GM12878 (cell line): ENCODE measurements at regions not wholly inside any gene's neighbourhood (a gene's known extent, or its start where the extent isn't known, plus 50 kb on each side); places are given as distances from the start of the nearest gene placed in this dataset.

Experiments used
- ATAC-seq: fragments of 200-7000 bp; cut with Tn5 transposase; 3 replicates; pipeline ENCODE4 v1.9.1; 2020; ENCODE audit warnings: mild to moderate bottlenecking, moderate library complexity
- BruUV-seq: library from RNA; stranded (reverse); fragments of 400-500 nt; replicated peaks from 2 replicates; lab custom pipeline; 2021; lab: Mats Ljungman, UMichigan
- CTCF ChIA-PET: fragments of 300-600 bp; sonication (Branson Sonifier 250); formaldehyde crosslinking; extraction: SDS; loops from one replicate; lab custom pipeline; 2021; ENCODE audit warnings: inconsistent platforms; lab: Yijun Ruan, JAX
- POLR2A ChIA-PET: fragments of 350-600 bp; formaldehyde crosslinking; extraction: SDS; loops from one replicate; lab custom pipeline; 2021; ENCODE audit warnings: inconsistent platforms; lab: Charles Lee
- RAD21 ChIA-PET: fragments of 300-600 bp; sonication (Branson Sonifier 250); formaldehyde crosslinking; loops from one replicate; lab custom pipeline; 2023; ENCODE audit warnings: antibody characterized with exemption; ENCODE audit not compliant: unreplicated experiment; lab: Charles Lee
- SMC1A ChIA-PET: fragments of 300-600 bp; sonication (Branson Sonifier 250); formaldehyde crosslinking; loops from one replicate; lab custom pipeline; 2023; ENCODE audit not compliant: unreplicated experiment, uncharacterized antibody; lab: Charles Lee
- DNase-seq: peaks from one replicate; pipeline ENCODE4 v3.0.0-alpha.2; 2011; ENCODE audit warnings: low read depth, low spot score
- FAIRE-seq: peaks from 3 replicates; lab custom pipeline; 2011; peaks lifted over from hg19 to GRCh38; lab: Jason Lieb, UNC
- H2AFZ ChIP-seq: 2 replicates; pipeline ENCODE4 v1.6.0; 2011; ENCODE audit warnings: low read depth, low read length, control low read depth; ENCODE audit not compliant: control insufficient read depth
- H3K27ac ChIP-seq: 2 replicates; pipeline ENCODE4 v1.5.1; 2011; ENCODE audit warnings: control low read depth; ENCODE audit not compliant: control insufficient read depth, insufficient read depth
- H3K27me3 ChIP-seq, 2 experiments: replicated peaks in 1 of 2; 2 replicates each; pipeline versions ENCODE4 v1.6.0 to v1.6.1; 2011; ENCODE audit warnings: low read length in 1 of 2; ENCODE audit not compliant: control insufficient read depth in 2 of 2, insufficient read depth in 2 of 2
- H3K36me3 ChIP-seq, 2 experiments: 2 replicates each; pipeline ENCODE4 v1.5.1; 2011; ENCODE audit warnings: low read length in 1 of 2; ENCODE audit not compliant: control insufficient read depth in 2 of 2, insufficient read depth in 2 of 2
- H3K4me1 ChIP-seq: 2 replicates; pipeline ENCODE4 v1.6.1; 2011; ENCODE audit warnings: mild to moderate bottlenecking, low read length, moderate library complexity, mixed read lengths; ENCODE audit not compliant: control insufficient read depth, insufficient read depth
- H3K4me2 ChIP-seq: 2 replicates; pipeline ENCODE4 v1.6.0; 2011; ENCODE audit warnings: control low read depth; ENCODE audit not compliant: control insufficient read depth, insufficient read depth
- H3K4me3 ChIP-seq: fragments of 200-600 bp; sonication (generic); 2 replicates; pipeline ENCODE4 v1.5.1; 2016
- H3K79me2 ChIP-seq: 2 replicates; pipeline ENCODE4 v1.6.0; 2011; ENCODE audit warnings: low read length; ENCODE audit not compliant: control insufficient read depth, insufficient read depth
- H3K9ac ChIP-seq: 2 replicates; pipeline ENCODE4 v1.8.0; 2011; ENCODE audit warnings: low read length, control low read depth, mixed read lengths; ENCODE audit not compliant: control insufficient read depth, insufficient read depth
- H3K9me3 ChIP-seq: replicated peaks from 3 replicates; pipeline ENCODE4 v1.5.1; 2011; ENCODE audit warnings: mild to moderate bottlenecking, low read length; ENCODE audit not compliant: control insufficient read depth, insufficient read depth
- H4K20me1 ChIP-seq: 2 replicates; pipeline ENCODE4 v1.6.0; 2011; ENCODE audit not compliant: control insufficient read depth, insufficient read depth
- BRCA1 ChIP-seq: IDR thresholded peaks from 2 replicates; pipeline ENCODE4 v1.6.1; 2011; ENCODE audit warnings: low read depth, low read length, improper control_type of control experiment
- CTCF ChIP-seq, 3 experiments: IDR thresholded peaks in 2 of 3; conservative IDR thresholded peaks in 1 of 3; 2 replicates each; pipeline ENCODE4 v1.5.1; 2011; ENCODE audit warnings: low read depth in 3 of 3, low read length in 3 of 3, mild to moderate bottlenecking in 3 of 3, control low read depth in 2 of 3, moderate library complexity in 2 of 3, inconsistent platforms in 1 of 3, mixed read lengths in 1 of 3; ENCODE audit not compliant: control insufficient read depth in 2 of 3, insufficient read depth in 1 of 3; ENCODE audit errors: extremely low read depth in 1 of 3
- ELK1 ChIP-seq: IDR thresholded peaks from 2 replicates; pipeline ENCODE4 v1.6.1; 2012; ENCODE audit warnings: low read depth, low read length, improper control_type of control experiment
- ESRRA ChIP-seq: IDR thresholded peaks from 2 replicates; pipeline ENCODE4 v1.6.1; 2012; ENCODE audit warnings: mild to moderate bottlenecking, low read length, improper control_type of control experiment
- FOS ChIP-seq: IDR thresholded peaks from 3 replicates; pipeline ENCODE4 v1.6.1; 2011; ENCODE audit warnings: borderline replicate concordance; ENCODE audit not compliant: insufficient read length; ENCODE audit errors: extremely low read depth
- GATAD2B ChIP-seq: fragments of 450-650 bp; conservative IDR thresholded peaks from 2 replicates; pipeline ENCODE4 v1.6.1; 2017; ENCODE audit warnings: low read depth, mild to moderate bottlenecking, moderate library complexity
- HCFC1 ChIP-seq: fragments of 150-350 bp; IDR thresholded peaks from 2 replicates; pipeline ENCODE4 v1.6.1; 2014; ENCODE audit warnings: low read length
- HSF1 ChIP-seq: fragments of 150-350 bp; IDR thresholded peaks from 2 replicates; pipeline ENCODE4 v1.6.1; 2014; ENCODE audit warnings: mild to moderate bottlenecking, low read depth, low read length
- IRF5 ChIP-seq: fragments of 450-650 bp; IDR thresholded peaks from 2 replicates; pipeline ENCODE4 v1.6.1; 2017; ENCODE audit warnings: borderline replicate concordance
- KAT2A ChIP-seq: conservative IDR thresholded peaks from 2 replicates; pipeline ENCODE4 v1.6.1; 2011; ENCODE audit warnings: low read depth, low read length; ENCODE audit not compliant: control insufficient read depth
- MEF2A ChIP-seq: IDR thresholded peaks from 2 replicates; pipeline ENCODE4 v1.6.1; 2011; ENCODE audit warnings: low read depth, mild to moderate bottlenecking, low read length, moderate library complexity; ENCODE audit not compliant: insufficient read depth
- MTA3 ChIP-seq: IDR thresholded peaks from 2 replicates; pipeline ENCODE4 v1.6.1; 2012; ENCODE audit warnings: low read length, inconsistent platforms, borderline replicate concordance
- MYC ChIP-seq: IDR thresholded peaks from 2 replicates; pipeline ENCODE4 v1.6.1; 2011; ENCODE audit warnings: mild to moderate bottlenecking, low read length, moderate library complexity, inconsistent platforms; ENCODE audit not compliant: insufficient read depth, insufficient replicate concordance, insufficient read length, severe bottlenecking
- PAX5 ChIP-seq: IDR thresholded peaks from 2 replicates; pipeline ENCODE4 v1.6.1; 2011; ENCODE audit warnings: low read depth, low read length, borderline replicate concordance
- RAD51 ChIP-seq: fragments of 450-650 bp; IDR thresholded peaks from 2 replicates; pipeline ENCODE4 v1.6.1; 2016; ENCODE audit warnings: moderate library complexity, mild to moderate bottlenecking, inconsistent platforms
- RELA ChIP-seq: fragments of 450-650 bp; IDR thresholded peaks from 2 replicates; pipeline ENCODE4 v1.8.0; 2014; ENCODE audit warnings: borderline replicate concordance; ENCODE audit not compliant: partially characterized antibody
- SIX5 ChIP-seq: IDR thresholded peaks from 2 replicates; pipeline ENCODE4 v1.6.1; 2011; ENCODE audit warnings: mild to moderate bottlenecking, low read depth, low read length, moderate library complexity; ENCODE audit not compliant: severe bottlenecking
- ZNF207 ChIP-seq: fragments of 450-650 bp; IDR thresholded peaks from 2 replicates; pipeline ENCODE4 v1.6.1; 2014; ENCODE audit warnings: antibody characterized with exemption, mild to moderate bottlenecking, borderline replicate concordance
- ZNF217 ChIP-seq: fragments of 450-650 bp; IDR thresholded peaks from 2 replicates; pipeline ENCODE4 v1.6.1; 2017; ENCODE audit warnings: antibody characterized with exemption, mild to moderate bottlenecking
- ZNF24 ChIP-seq: fragments of 450-650 bp; IDR thresholded peaks from 2 replicates; pipeline ENCODE4 v1.6.1; 2017; ENCODE audit warnings: antibody characterized with exemption, mild to moderate bottlenecking
- WGBS: methylation state at CpG from one replicate; pipeline ENCODE4 v1.1.6; 2016; ENCODE audit warnings: low lambda C conversion rate; ENCODE audit not compliant: insufficient replicate concordance, insufficient coverage; ENCODE audit errors: missing lambda C conversion rate; 5-methylcytosine and 5-hydroxymethylcytosine counted together
- in situ Hi-C: fragments of 300-500 bp; cut with MboI; formaldehyde crosslinking; loops from 9 replicates; pipeline ENCODE4 v1.14.3; 2018; ENCODE audit warnings: mixed read lengths
- intact Hi-C: fragments of 100-400 bp; cut with micrococcal nuclease; formaldehyde crosslinking; loops from one replicate; pipeline ENCODE4 v1.14.2; 2022; ENCODE audit not compliant: unreplicated experiment

- in situ Hi-C loops (no loop called here), intact Hi-C loops (no loop called here)
- CTCF ChIA-PET: no interaction called here
- FAIRE-seq (peak; percentile 65), DNase-seq (no peak), ATAC-seq (no peak)
- Histone ChIP-seq H3K27ac (no peak overlapping the region), H3K27me3 (no peaks in the 10 kb centered on the region; a peak in 1 of 4 replicates), H3K36me3 (no peaks in the 10 kb centered on the region), H3K4me3 (no peak overlapping the region), H3K79me2 (no peaks in the 10 kb centered on the region), H2AFZ (no peak overlapping the region), H4K20me1 (no peaks in the 10 kb centered on the region), H3K4me1 (no peaks in the 10 kb centered on the region), H3K4me2 (no peak overlapping the region), H3K9ac (no peak overlapping the region), H3K9me3 (no peaks in the 10 kb centered on the region)
- RAD21 ChIA-PET: no interaction called here
- BruUV-seq: no TSS peak
- TF ChIP-seq HCFC1 (no peak), CTCF (IDR thresholded peaks at IDR 0.05 in 2 of 3, conservative IDR thresholded peaks at IDR 0.05 in 1 of 3; ENCODE audit: control insufficient read depth in 2 of 3, extremely low read depth in 1 of 3, insufficient read depth in 1 of 3, low read depth in 3 of 3, low read length in 3 of 3) (no peak), FOS (no peak), MEF2A (no peak), ESRRA (no peak), PAX5 (no peak), ELK1 (no peak), KAT2A (no peak), SIX5 (no peak), ZNF24 (no peak), MYC (no peak), IRF5 (no peak), HSF1 (no peak), RELA (no peak), MTA3 (no peak), ZNF217 (no peak), ZNF207 (no peak), RAD51 (no peak), GATAD2B (no peak), BRCA1 (no peak)
- POLR2A ChIA-PET: no interaction called here
- SMC1A ChIA-PET: no interaction called here
- 1% methylated on average over 4 of the region's 4 CpGs for WGBS
Observed at GRCh38 chr6:138037009-138037504, 70.2 kb downstream of the PERP start.
